HK-2 (cell line): ENCODE measurements at regions not wholly inside any gene's neighbourhood (a gene's known extent, or its start where the extent isn't known, plus 50 kb on each side); places are given as distances from the start of the nearest gene placed in this dataset.
"Not testable (repeated sequence)": the region's sequence is repeated elsewhere in the genome, so short reads cannot be mapped to it uniquely, and the experiment has no call there.

ENCODE experiments used
- DNase-seq: peaks from one replicate; pipeline ENCODE4 v3.0.0-alpha.2; 2018; ENCODE audit not compliant: unreplicated experiment

DNA sequence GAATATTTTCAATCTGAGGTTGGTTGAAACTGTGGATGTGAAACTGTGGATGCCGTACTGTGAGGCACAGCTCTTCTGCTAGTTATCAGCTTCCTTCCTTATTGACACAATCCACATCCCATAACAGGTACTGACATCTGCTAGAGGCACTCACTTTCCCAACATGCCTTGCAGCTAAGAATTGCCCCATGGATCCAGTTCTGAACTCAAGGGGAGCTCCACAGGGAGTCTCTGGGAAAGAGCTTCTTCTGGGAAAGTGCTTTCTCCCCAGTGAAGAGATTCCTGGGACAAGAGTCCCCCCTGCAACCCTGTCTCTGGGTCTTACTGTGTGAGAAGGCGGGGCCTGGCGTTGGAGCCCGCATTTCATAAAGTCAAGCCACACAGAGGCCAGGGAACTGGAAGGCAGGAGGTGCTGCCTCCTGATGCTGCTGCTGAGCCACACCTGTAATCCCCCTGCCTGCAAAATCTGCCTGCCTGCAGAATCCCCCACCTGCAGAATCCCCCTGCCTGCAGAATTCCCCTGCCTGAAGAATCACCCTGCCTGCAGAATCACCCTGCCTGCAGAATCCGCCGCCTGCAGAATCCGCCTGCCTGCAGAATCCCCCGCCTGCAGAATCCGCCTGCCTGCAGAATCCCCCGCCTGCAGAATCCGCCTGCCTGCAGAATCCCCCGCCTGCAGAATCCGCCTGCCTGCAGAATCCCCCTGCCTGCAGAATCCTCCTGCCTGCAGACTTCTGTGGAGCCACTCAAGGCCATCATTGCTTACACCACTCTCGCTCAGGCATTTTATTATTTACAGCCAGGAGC lies 305.4 kb downstream of the FOXL1 start:
- DNase-seq: no peak

DNA sequence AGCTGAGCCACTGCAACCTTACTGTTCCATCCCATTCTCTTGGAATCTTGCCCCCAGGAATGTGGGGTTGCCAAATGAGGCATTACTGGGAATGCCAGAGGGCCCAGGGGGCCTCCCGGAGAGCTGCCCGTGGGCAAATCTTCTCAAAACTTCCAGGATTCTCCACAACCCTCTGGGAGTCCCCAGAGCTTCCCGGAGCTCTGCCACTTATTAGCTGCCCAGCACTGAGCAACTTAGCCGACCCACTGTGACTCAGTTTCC lies 306.0 kb downstream of the FOXL1 start:
- no peak for DNase-seq

DNA sequence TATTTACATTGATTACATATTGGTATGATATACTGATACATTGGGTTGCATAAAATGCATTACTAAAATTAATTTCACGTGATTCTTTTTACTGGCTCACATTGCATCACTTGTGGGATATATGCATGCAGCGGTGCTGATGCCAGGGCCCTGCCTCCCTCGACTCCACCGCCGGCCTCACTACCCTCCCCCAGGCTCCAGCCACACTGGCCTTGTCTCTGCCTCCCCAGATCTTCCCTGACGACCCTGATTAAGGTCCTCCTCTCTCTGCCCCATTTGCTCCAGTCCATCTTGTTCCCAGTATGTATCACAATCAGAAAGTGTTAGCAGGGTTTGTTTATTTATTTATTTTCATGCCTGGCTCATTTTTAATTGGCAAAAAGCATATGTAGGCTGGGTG lies 306.8 kb downstream of the FOXL1 start:
- no peak for DNase-seq

DNA sequence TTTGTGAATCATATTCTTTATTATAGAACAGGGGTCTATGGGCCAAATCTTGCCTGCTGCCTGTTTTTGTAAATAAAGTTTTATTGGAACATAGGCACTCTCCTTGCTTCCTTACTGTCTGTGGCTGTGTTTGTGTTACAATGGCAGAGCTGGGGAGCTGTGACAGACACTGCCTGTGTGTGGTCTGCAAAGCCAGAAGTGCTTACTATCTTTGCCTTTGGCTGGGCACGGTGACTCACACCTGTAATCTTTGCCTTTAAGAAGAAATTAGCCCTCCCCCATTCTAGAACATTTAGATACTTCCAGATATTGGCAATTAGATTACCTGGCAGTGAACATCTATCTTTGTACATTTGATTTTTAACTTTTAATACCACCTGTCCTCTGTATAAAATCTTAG lies 308.3 kb downstream of the FOXL1 start:
- DNase-seq: no peak

DNA sequence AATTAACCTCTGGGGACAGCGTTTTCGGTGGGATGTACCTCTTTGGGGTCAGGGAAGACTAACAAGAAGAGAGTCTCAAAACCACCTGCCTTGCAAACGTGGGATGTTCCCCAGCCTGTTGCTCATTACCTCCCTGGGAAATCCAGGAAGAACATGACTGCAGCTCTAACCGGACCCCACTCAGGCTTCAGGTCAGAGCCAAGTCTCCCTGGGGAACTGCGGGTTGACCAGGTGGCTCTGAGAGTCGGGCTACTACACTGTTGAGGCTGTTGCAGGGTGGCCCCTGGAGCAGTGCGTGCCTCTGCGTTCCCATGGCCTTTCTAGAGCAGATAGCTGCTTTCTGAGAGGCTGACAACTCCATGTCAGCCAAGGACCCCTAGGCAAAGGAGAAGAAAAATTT lies 309.1 kb downstream of the FOXL1 start:
- no peak for DNase-seq

DNA sequence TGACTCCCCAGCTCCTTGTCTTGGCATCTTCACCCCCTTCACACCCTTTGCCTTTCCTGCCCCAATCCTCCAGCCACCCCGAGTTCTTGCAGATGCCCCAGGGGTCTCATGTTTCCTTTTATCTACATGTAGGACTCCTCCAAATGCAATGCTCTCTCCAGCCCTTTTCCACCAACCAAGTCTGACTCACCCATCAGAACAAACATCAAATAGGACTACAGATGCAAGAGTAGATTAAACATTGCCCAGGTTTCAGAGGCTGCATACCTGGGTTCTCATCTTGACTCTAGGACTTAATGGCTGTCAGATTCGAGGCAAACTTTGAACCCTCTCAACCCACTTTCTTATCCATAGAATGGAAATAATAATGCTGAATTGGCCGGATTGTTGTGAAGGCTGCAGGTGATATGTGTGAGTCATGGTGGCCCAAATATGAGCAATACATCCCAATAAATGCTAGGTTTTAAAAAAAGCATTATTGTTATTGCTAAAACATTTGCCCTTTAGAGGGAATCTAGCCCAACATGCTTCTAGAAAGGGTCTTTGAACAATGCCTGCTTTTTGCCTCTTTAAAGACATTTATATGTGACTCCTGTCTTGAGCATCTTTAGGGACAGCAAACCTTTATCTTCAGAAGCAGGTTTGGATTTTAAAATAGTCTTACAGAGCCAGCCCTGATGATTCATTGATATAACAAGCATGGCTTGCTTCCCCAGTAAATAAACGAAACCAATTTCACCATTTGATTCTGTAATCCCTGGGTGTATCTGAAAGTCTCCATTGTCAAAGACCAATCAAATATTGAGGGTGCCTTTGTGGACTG lies 310.1 kb downstream of the FOXL1 start:
- DNase-seq: no peak

DNA sequence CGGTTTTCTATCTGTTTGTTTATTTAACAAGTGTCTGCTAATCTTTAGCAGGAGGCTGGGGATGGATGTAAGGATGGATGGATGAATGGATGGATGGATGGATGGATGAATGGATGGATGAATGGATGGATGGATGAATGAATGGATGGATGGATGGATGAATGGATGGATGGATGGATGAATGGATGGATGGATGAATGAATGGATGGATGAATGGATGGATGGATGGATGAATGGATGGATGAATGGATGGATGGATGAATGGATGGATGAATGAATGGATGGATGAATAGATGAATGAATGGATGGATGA lies 310.7 kb downstream of the FOXL1 start:
- not testable (repeated sequence) for DNase-seq

DNA sequence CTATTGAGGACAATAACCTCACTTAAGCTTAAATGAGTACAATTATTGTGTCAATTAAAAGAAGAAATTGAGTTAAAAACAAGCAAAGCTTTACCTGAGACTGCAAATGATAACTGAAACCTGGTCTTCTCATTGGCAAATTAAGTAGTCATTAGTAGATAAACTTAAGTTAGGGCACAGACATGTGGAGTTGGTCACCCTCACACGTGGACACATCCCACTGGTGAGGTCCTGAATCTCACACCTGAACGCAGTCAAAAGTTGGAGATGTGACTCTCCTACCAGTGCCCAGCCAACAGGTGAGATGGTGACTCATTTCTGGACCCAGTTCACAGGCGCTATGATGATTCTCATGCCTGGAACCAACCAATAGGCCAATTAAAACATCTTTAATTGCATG lies 311.6 kb downstream of the FOXL1 start:
- DNase-seq: no peak

DNA sequence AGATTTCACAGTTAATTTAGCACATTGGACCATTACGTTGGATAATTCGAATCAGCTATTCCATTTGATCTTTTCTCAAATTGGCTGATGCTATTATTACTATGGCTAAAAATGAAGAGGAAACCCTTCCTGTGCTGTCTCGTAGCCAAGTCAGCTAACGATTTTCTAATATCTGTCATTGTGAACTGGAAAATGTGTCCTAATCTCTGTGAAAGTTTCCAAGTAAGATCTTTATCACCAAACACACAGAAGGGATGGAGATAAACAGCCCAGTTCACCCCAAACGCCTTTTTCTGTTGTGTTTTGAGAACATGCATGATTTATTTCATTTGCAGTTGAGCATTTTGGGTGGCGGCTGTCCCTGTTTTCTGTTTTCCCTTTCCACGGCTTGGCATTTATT lies 312.8 kb downstream of the FOXL1 start:
- DNase-seq: no peak

DNA sequence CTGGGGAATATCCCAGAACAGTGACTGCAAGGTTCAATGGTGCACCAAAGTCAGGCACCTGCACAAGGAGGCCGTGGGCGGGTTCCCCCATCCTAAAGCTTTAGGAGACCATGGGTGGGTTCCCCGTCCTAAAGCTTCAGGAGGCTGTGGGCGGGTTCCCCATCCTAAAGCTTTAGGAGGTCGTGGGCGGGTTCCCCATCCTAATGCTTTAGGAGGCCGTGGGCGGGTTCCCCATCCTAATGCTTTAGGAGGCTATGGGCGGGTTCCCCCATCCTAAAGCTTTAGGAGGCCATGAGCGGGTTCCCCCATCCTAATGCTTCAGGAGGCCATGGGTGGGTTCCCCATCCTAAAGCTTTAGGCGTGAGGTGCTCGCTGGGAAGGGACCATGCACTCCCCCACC lies 313.3 kb downstream of the FOXL1 start:
- DNase-seq: no peak

DNA sequence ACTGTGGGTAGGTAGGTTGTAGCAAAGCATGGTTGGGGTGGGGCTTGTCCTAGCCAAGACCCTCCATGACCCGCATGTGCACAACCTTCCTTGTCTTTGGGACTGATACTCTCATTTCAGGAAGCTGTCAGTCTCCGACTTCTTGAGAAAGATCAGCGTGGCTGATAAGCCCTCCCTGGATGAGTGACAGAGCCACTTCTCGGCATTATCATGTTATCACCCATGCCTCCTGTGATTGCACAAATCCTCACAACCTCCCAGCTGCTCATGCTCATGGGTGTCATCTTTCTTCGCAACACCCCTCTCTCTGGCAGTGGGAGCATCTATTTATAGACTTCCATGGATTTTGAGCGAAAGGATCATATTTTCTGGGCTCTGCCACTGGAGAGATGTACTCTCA lies 314.2 kb downstream of the FOXL1 start:
- DNase-seq: no peak

DNA sequence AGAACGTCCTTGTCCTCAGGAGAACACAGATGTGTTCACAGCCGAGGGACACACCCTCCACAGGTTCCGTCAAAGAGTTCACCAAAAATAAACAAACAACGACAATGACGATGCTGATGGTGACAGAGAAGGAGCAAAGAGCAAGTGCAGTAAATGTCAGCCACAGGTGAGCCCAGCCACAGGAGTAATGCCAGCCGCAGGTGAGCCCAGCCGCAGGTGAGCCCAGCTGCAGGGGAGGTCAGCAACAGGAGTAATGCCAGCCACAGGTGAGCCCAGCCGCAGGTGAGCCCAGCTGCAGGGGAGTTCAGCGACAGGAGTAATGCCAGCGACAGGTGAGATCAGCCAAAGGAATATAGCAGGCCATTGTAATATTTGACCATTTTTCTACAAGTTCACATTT lies 315.2 kb downstream of the FOXL1 start:
- DNase-seq: no peak

DNA sequence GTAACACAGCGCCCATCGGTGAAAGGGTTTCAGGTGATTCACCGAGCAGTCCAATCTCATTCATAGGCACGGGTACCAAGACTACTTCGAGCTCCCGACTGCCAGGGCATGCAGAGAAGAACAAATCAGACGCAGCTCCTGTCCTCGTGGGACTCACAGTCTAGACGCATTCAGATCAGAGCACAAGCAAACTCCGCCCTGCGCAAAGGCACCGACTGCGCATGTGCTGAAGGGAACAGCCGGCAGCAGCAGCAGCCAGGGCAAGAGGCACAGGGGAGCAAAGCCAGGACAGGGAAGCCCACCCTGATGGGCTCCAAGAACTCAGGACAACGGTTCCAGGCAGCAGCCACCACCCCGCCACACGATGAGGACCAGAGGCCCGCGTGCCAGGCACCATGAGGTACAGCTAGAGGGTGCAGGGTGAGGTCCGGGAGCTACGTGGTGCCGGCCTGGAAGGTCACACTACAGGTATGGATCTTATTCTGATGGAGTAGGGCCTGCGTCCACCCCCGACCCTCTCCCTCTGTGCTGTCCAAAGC lies 315.7 kb downstream of the FOXL1 start:
- DNase-seq: no peak

DNA sequence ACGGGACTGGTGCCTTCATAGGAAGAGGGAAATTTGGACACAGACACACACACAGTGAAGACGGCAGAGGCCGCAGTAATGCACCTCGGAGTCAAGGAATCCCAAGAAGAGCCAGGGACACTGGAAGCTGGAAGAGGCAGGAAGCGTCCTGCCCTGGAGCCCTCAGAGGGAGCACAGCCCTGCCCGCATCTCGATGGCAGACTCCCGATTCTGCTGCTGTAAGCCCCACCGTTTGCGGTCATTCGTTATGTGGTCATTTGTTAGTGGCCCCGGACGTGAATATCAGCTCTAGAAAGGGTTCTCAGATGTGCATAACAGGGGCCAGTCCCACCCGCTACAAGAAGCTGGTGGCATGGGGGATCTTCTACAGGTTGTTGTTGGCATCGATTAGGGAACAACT lies 316.6 kb downstream of the FOXL1 start:
- no peak for DNase-seq

DNA sequence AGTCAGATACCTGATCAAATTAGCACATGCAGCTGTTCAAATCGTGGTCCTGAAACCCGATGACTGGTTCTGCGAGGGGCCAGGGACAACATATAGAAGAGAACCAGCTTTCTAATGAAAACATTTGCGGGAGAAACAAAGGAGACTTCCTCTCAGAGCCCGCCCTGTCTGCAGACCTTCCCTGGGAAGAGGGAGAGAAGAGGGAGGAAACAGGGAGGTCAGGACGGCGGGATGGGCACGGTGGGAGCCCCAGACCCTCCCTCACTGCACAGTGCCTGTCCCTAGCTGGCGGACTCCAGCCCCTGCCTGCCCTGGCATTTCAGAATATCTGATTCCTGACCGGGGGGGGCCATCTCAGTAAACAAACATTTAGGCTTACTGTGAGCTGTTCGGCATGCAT lies 317.3 kb downstream of the FOXL1 start:
- DNase-seq: no peak

DNA sequence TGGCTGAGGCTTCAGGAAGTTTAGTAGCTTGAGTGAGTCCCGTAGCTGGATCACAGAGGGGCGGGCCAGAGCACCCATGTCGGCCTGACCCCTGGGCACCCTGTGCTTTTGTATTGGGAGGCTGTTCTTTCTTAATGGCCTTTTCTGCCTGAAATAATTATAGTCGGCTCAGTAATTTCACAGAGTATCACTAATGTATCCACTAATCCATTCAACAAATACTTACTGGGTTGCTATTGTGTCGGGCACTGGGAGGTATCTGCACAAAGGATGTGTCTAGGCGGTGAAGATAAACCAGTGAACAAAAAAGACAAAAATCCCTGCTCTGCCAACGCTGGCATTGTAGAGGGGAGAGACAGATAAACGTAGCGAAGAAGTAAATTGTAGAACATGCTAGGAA lies 318.6 kb downstream of the FOXL1 start:
- DNase-seq: no peak

DNA sequence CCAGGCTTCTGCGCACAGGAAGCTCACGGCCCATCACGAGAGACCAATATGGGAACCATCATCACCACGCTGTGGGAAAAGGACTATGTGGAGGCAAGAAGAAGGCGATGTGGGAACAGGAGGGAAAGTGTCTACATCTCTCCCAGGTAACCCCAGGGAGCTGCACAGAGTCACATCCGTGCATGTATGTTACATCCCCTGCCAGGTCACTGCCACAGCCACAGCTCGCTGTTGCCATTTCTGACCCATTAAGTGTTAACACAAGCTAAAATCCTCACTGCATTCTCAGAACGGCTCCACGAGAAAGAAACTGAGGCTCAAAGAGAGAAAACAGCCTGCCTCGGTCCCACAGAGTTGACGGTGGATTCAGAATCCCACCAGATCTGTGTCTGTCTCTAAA lies 319.1 kb downstream of the FOXL1 start:
- no peak for DNase-seq

DNA sequence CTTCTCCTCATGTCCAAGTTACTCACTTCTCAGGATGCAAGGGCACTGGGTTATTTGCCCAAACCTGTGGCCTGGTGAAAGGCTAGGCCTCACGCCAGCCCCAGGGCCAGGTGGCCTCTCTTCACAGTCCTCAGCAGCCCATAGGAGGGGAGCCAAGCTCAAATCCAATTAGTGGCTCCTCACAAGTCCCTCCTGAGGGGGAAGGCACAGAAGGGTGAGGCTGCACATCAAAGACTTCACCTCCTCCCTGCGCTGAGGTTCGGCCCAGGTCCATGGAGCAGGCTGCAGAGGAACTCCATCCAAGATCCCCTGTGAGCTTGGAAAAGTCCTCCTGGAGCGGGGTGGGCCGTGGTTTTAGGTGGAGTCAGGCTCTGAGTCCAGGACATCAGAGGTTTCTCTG lies 320.0 kb downstream of the FOXL1 start:
- DNase-seq: no peak

DNA sequence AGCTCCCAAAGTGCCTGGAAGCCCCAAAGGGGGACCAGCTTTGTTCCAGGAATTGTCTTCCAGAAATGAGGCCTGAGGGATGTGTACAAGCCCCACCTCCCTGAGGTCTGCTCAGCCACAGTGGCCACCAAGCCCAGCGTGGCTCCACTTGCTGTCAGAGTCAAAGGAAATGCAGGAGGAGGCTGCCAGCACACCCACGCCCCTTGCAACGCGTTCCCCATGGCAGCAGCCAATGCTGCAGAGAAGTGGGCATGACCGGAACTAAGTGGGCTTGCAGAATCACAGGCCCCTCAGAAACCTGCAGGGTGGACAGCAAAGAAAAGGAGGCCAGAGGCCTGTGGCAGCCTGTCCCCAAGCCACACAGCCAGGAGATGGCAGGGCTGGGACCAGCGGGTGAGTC lies 320.8 kb downstream of the FOXL1 start:
- DNase-seq: no peak

DNA sequence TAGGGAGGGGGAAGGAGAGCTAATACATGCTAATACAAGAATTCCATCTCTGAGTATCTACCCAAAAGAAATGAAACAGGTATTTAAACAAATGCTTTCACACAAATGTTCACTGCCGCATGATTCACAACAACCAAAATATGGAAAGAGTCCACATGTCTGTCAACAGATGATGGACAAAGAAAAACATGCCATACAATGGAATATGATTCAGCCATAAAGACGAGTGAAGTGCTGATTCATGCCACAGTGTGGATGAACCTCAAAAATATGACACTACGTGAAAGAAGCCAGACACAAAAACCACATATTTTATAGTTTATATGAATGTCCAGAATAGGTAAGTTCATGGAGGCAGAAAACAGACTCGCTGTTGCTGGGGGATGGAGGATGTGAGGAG lies 321.4 kb downstream of the FOXL1 start:
- no peak for DNase-seq

DNA sequence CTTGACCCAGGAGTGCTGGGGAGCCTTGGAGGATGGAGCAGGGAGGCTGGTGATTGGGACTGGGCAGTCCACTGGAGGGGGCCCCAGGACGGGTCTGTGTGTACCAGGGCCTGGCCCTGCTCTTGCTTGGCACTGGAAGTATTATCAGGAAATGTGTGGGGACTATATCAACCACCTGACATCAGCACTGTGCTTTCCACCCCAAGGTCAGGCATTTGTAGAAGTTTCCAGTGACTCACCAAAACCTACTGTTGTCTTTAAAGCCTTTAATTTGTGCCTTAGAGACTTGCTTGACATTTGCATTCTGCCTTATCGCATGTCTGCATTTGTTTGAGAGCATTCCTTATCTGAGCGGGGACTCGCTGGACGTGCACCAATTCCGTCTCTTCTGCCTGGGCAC lies 323.1 kb downstream of the FOXL1 start:
- DNase-seq: no peak

DNA sequence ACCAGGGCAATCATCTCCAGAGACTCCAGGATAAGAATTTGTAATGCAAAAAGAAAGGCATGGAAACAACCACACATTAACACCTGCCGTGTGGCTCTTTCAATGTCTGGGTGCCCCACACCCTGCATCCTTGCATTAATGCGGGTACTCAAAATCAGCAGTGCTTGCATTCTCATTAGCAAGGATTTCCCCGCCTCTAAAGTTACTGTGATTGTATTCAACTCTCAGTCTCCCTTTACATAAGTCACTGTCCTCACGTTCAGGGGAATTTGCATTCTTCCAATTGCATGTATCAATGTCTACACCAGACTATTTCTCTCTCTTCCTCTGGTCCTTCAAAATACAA lies 324.3 kb downstream of the FOXL1 start:
- DNase-seq: no peak

DNA sequence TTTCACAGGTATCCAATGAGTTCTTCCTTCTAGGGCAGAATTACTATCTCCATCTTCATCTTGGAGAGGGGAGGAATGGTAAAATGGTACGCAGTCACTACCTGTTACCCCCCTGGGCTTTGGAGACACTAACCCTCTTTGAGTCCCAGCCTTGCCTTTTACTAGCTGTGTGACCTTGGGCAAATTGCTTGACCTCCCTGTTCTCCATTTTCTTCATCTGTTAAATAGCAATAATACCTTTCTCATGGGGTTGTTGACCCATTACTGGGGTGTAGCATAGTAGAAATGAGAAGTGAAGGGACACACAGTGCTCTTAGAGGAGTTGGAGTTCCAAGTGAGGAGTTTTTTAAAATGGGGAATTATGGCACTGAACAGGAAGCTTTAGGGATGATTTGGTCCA lies 324.7 kb downstream of the FOXL1 start:
- DNase-seq: no peak

DNA sequence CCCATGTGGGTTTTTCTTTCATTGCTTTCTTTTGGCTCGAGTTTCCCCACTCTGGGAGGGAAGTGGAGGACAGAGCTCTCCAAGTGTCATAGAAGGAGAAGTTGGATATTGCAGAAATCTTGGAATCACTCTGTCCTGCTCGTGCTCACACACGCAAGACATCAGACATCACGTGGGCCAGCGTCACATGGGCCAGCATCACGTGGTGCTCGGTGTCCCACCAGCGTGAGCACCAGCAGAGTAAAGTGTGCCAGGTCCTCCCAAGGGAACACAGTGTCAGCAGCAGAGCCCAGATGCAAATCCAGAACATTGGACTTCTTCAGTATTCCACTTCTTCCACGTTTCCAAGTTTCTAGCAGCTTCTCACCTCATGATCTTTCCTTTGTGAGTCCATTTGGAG lies 327.0 kb downstream of the FOXL1 start:
- DNase-seq: no peak
